ENCODE measurements at regions not wholly inside any gene's neighbourhood (a gene's known extent, or its start where the extent isn't known, plus 50 kb on each side); places are given as distances from the start of the nearest gene placed in this dataset.

DNA sequence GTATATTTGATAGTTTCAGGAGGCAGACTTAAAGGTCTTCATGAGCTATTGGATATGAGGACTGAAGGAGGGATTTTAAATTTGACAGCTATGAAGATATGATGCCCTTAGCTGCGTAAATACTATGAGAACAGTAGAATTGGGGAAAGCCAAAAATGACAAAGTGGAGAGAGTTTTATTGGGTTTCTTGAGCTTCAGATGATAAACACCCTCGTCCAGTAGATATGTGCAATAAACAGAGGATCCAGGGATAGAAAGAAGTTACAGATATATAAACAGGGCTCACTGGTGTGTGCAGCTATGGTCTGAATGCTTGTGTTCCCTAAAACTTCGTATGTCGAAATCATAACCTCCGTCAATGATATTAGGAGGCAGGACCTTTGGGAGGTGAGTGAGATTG is 131.3 kb downstream of the INHBA start (continued):
- TF ChIP-seq, protein P1, sequence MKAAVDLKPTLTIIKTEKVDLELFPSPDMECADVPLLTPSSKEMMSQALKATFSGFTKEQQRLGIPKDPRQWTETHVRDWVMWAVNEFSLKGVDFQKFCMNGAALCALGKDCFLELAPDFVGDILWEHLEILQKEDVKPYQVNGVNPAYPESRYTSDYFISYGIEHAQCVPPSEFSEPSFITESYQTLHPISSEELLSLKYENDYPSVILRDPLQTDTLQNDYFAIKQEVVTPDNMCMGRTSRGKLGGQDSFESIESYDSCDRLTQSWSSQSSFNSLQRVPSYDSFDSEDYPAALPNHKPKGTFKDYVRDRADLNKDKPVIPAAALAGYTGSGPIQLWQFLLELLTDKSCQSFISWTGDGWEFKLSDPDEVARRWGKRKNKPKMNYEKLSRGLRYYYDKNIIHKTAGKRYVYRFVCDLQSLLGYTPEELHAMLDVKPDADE (IDR thresholded peaks at IDR 0.05): no peak
- no peak for TF ChIP-seq ZNF114 (CRISPR knock-in tag; IDR thresholded peaks at IDR 0.05)

DNA sequence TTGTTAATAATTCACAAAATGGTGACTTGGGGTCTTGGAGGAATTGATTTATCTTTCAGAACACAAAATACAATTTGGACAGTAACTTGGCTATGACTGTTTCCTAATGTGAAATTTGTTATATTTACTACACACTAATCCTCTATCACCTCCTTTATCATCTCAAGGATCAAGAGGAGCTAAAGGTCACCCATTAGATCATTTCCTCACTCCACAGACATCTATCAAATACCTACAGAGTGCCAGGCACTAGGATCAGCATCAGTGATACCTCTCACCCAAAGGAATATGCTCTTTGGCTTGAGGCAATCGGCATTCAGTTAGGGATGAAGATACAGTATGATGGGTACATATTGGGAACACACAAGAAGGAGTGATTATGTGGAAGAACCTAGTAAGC is 132.1 kb downstream of the INHBA start:
- Histone ChIP-seq H2AFZ (peak overlapping the region; percentile 45; the same call in 1 of the 2 replicates), H3F3A (replicated peaks; ENCODE audit: low read depth) (no peaks in the 10 kb centered on the region), H3K9me2 (ENCODE audit: insufficient read depth) (no peaks in the 10 kb centered on the region; the same call in 1 of the 2 replicates), H3K36me3 (ENCODE audit: insufficient read depth) (0 out of 2 replicates have a peak, but pooled peaks cover 2% of the 10 kb centered on the region), H4K20me1 (replicated peaks; ENCODE audit: insufficient read depth) (no peaks in the 10 kb centered on the region), H3K27ac (ENCODE audit: low read depth) (no peak overlapping the region), H3K4me3 (no peak overlapping the region), H3K4me1 (ENCODE audit: insufficient read depth) (no peaks in the 10 kb centered on the region; the same call in 1 of the 2 replicates), H3K27me3 (ENCODE audit: insufficient read depth) (no peaks in the 10 kb centered on the region), H3K4me2 (no peak overlapping the region), H3K79me2 (replicated peaks; ENCODE audit: insufficient read depth) (no peaks in the 10 kb centered on the region)
- H3K9me3 Mint-ChIP-seq: no peaks in the 10 kb centered on the region
- ATAC-seq: no peak
- no peak overlapping the region for H3K27ac Mint-ChIP-seq
- H3K4me3 Mint-ChIP-seq: no peak overlapping the region
- no peaks in the 10 kb centered on the region for H3K27me3 Mint-ChIP-seq (ENCODE audit: insufficient read depth, low read depth, poor library complexity)
- TF ChIP-seq ZNF114 (CRISPR knock-in tag; IDR thresholded peaks at IDR 0.05) (no peak), EZH2phosphoT487 (IDR thresholded peaks at IDR 0.05; ENCODE audit: unreplicated experiment) (no peak), NANOG (IDR thresholded peaks at IDR 0.05; ENCODE audit: borderline replicate concordance) (no peak), POLR2AphosphoS5 (IDR thresholded peaks at IDR 0.05; ENCODE audit: low read depth) (no peak), STAT1 (IDR thresholded peaks at IDR 0.05; ENCODE audit: unreplicated experiment) (no peak)
- TF ChIP-seq, protein P2, sequence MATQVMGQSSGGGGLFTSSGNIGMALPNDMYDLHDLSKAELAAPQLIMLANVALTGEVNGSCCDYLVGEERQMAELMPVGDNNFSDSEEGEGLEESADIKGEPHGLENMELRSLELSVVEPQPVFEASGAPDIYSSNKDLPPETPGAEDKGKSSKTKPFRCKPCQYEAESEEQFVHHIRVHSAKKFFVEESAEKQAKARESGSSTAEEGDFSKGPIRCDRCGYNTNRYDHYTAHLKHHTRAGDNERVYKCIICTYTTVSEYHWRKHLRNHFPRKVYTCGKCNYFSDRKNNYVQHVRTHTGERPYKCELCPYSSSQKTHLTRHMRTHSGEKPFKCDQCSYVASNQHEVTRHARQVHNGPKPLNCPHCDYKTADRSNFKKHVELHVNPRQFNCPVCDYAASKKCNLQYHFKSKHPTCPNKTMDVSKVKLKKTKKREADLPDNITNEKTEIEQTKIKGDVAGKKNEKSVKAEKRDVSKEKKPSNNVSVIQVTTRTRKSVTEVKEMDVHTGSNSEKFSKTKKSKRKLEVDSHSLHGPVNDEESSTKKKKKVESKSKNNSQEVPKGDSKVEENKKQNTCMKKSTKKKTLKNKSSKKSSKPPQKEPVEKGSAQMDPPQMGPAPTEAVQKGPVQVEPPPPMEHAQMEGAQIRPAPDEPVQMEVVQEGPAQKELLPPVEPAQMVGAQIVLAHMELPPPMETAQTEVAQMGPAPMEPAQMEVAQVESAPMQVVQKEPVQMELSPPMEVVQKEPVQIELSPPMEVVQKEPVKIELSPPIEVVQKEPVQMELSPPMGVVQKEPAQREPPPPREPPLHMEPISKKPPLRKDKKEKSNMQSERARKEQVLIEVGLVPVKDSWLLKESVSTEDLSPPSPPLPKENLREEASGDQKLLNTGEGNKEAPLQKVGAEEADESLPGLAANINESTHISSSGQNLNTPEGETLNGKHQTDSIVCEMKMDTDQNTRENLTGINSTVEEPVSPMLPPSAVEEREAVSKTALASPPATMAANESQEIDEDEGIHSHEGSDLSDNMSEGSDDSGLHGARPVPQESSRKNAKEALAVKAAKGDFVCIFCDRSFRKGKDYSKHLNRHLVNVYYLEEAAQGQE (IDR thresholded peaks at IDR 0.05; ENCODE audit: unreplicated experiment): no peak
- TF ChIP-seq, protein P3, sequence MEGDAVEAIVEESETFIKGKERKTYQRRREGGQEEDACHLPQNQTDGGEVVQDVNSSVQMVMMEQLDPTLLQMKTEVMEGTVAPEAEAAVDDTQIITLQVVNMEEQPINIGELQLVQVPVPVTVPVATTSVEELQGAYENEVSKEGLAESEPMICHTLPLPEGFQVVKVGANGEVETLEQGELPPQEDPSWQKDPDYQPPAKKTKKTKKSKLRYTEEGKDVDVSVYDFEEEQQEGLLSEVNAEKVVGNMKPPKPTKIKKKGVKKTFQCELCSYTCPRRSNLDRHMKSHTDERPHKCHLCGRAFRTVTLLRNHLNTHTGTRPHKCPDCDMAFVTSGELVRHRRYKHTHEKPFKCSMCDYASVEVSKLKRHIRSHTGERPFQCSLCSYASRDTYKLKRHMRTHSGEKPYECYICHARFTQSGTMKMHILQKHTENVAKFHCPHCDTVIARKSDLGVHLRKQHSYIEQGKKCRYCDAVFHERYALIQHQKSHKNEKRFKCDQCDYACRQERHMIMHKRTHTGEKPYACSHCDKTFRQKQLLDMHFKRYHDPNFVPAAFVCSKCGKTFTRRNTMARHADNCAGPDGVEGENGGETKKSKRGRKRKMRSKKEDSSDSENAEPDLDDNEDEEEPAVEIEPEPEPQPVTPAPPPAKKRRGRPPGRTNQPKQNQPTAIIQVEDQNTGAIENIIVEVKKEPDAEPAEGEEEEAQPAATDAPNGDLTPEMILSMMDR (conservative IDR thresholded peaks at IDR 0.05; ENCODE audit: low read depth in 2 of 2): no peak
- TF ChIP-seq, protein P4, sequence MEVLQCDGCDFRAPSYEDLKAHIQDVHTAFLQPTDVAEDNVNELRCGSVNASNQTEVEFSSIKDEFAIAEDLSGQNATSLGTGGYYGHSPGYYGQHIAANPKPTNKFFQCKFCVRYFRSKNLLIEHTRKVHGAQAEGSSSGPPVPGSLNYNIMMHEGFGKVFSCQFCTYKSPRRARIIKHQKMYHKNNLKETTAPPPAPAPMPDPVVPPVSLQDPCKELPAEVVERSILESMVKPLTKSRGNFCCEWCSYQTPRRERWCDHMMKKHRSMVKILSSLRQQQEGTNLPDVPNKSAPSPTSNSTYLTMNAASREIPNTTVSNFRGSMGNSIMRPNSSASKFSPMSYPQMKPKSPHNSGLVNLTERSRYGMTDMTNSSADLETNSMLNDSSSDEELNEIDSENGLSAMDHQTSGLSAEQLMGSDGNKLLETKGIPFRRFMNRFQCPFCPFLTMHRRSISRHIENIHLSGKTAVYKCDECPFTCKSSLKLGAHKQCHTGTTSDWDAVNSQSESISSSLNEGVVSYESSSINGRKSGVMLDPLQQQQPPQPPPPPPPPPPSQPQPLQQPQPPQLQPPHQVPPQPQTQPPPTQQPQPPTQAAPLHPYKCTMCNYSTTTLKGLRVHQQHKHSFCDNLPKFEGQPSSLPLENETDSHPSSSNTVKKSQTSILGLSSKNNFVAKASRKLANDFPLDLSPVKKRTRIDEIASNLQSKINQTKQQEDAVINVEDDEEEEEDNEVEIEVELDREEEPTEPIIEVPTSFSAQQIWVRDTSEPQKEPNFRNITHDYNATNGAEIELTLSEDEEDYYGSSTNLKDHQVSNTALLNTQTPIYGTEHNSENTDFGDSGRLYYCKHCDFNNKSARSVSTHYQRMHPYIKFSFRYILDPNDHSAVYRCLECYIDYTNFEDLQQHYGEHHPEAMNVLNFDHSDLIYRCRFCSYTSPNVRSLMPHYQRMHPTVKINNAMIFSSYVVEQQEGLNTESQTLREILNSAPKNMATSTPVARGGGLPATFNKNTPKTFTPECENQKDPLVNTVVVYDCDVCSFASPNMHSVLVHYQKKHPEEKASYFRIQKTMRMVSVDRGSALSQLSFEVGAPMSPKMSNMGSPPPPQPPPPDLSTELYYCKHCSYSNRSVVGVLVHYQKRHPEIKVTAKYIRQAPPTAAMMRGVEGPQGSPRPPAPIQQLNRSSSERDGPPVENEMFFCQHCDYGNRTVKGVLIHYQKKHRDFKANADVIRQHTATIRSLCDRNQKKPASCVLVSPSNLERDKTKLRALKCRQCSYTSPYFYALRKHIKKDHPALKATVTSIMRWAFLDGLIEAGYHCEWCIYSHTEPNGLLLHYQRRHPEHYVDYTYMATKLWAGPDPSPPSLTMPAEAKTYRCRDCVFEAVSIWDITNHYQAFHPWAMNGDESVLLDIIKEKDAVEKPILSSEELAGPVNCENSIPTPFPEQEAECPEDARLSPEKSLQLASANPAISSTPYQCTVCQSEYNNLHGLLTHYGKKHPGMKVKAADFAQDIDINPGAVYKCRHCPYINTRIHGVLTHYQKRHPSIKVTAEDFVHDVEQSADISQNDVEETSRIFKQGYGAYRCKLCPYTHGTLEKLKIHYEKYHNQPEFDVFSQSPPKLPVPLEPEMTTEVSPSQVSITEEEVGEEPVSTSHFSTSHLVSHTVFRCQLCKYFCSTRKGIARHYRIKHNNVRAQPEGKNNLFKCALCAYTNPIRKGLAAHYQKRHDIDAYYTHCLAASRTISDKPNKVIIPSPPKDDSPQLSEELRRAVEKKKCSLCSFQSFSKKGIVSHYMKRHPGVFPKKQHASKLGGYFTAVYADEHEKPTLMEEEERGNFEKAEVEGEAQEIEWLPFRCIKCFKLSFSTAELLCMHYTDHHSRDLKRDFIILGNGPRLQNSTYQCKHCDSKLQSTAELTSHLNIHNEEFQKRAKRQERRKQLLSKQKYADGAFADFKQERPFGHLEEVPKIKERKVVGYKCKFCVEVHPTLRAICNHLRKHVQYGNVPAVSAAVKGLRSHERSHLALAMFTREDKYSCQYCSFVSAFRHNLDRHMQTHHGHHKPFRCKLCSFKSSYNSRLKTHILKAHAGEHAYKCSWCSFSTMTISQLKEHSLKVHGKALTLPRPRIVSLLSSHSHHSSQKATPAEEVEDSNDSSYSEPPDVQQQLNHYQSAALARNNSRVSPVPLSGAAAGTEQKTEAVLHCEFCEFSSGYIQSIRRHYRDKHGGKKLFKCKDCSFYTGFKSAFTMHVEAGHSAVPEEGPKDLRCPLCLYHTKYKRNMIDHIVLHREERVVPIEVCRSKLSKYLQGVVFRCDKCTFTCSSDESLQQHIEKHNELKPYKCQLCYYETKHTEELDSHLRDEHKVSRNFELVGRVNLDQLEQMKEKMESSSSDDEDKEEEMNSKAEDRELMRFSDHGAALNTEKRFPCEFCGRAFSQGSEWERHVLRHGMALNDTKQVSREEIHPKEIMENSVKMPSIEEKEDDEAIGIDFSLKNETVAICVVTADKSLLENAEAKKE (CRISPR knock-in tag; IDR thresholded peaks at IDR 0.05): no peak
- TF ChIP-seq, protein P1 (IDR thresholded peaks at IDR 0.05): no peak
- no peak for DNase-seq (ENCODE audit: low spot score)
- peaks cover 14% of the 10 kb centered on the region for H3K4me1 Mint-ChIP-seq
- H3K36me3 Mint-ChIP-seq (ENCODE audit: low read depth): no peaks in the 10 kb centered on the region

Measured in GM23338 (cell line).